Activated CD4-positive, alpha-beta T cell treated with anti-CD3 and anti-CD28 coated beads, Interleukin-2, Interleukin-4, amounts not matched to agents 100 ng/mL and 50 ng/mL, durations not matched to agents 16 hours and 8 hours (primary cell): ENCODE measurements at regions not wholly inside any gene's neighbourhood (a gene's known extent, or its start where the extent isn't known, plus 50 kb on each side); places are given as distances from the start of the nearest gene placed in this dataset.
"Not testable (repeated sequence)": the region's sequence is repeated elsewhere in the genome, so short reads cannot be mapped to it uniquely, and the experiment has no call there.

Source experiments
- DNase-seq: peaks from one replicate; pipeline ENCODE4 v3.0.0-alpha.2; 2020; ENCODE audit warnings: low spot score

- no peak for DNase-seq
Observed at GRCh38 chrX:4675686-4676300, 962.3 kb upstream of the PRKX start.

DNA sequence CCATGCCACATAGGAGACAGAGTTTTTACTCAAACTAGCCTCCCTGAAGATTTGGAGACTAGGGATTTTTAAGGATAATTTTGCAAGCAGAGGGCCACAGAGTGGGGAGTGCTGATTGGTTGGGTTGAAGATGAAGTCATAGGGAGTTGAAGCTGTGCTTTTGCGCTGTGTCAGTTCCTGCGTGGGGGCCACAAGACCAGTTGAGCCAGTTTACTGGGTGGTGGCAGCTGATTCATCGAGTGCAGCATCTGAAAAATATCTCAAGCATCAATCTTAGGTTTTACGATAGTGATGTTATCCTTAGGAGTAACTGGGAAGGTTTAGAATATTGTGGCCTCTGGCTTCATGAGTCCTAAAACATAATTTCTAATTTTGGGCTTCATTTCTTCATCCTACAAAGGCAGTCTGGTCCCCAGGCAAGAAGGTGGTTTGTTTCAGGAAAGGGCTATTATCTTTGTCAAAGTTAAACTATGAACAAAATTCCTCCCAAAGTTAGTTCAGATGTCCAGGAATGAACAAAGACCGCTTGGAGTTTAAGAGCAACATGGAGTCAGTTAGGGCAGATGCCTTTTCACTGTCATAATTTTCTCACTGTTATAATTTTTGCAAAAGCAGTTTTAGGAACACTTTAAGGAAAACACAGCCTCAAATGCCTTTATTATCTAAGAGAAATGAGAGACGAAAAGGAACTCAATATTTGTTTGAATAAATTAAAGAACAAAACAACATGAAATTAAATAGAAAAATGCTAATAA lies 960.8 kb upstream of the PRKX start:
- no peak for DNase-seq

- DNase-seq, result no peak
Observed at GRCh38 chrX:4671344-4671743, 957.9 kb upstream of the PRKX start.

GRCh38 chrX:4670606-4671005 lies 957.2 kb upstream of the PRKX start:
- DNase-seq, result no peak

DNA sequence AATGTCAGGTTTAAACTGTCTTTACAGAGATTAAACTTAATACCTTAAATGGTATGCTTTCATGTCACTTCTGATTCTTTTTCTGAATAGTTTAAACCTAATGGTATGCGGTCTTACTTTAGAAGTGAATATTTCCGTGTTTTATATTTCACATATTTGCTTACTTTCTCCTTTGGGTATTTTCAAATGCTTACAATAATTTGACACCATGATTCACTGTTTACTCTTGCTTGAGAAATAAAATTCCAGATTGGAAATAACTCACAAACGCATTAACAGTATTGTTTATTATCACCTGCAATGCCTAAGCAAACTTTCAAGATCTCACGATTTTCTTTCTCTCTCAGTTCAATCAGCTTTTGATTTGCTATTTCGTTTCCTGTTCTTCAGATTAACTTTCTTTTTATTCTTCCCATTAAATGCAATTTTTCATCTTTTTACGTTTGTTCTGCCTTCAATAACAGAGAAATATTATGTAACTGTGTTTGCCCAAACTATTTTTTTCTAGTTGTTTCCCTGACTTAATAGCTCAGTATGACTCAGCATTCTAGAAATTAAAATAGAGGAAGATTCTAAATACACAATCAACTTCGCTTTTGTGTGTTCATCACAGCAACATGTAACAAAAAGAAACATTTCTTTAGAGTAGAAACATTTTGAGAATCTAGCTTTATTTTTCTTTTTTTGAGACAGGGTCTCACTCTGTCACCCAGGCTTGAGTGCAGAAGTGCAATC lies 955.5 kb upstream of the PRKX start:
- DNase-seq, result no peak

- DNase-seq, result no peak
Observed at GRCh38 chrX:4663085-4663484, 949.6 kb upstream of the PRKX start.

DNA sequence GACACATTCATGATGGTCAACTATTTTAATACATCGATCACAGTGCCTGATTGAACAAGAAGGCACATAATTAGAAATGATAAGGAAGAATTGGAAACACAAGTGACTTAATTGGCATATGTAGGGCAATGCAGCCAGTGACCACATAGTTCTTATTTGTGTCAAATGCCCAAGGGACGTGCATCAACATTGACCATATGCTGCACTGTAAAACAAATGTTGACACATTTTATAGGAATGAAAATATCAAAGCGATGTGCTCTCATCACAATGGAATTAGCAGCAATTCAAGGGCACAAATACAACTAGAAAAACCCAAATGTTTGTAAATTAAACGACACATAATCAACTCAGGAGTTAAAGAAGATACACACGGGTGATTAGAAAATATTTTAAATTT lies 948.3 kb upstream of the PRKX start:
- no peak for DNase-seq

GRCh38 chrX:4656419-4656818 lies 943.0 kb upstream of the PRKX start:
- DNase-seq, result no peak

- no peak for DNase-seq
Observed at GRCh38 chrX:4655743-4656142, 942.3 kb upstream of the PRKX start.

GRCh38 chrX:4642114-4642513 lies 928.7 kb upstream of the PRKX start:
- no peak for DNase-seq

DNA sequence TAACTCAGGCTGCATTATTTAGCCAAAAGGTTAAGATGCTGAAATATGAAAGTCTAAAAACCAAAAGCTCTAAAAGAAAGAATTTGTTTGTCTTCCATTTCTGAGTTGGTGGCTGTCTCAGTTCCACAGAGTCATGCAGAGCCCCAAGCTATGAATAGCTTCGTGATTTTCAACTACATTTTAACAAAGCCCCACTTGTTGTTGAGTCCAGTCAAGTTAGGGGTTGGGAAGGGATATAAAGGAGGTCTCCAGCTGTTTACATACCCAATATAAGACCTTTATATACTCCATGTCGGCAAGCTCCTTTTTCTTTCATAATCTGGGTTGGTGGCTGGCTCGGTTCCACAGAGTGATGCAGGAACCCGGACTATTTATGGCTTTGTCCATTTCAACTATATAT lies 924.6 kb upstream of the PRKX start:
- DNase-seq, result no peak

- DNase-seq, result no peak
Observed at GRCh38 chrX:4627414-4627813, 914.0 kb upstream of the PRKX start.

- no peak for DNase-seq
Observed at GRCh38 chrX:4622486-4623167, 909.2 kb upstream of the PRKX start.

DNA sequence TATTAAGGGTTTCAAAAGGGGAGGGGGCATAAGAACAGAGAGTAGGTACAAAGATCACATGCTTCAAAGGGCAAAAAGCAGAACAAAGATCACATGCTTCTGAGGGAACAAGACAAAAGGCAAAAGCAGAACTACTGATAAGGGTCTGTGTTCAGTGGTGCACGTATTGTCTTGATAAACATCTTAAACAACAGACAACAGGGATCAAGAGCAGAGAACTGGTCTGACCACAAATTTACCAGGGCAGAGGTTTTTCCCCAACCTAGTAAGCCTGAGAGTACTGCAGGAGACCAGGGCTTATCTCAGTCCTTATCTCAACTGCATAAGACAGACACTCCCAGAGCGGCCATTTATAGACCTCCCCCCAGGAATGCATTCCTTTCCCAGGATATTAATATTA lies 900.2 kb upstream of the PRKX start:
- DNase-seq, result not testable (repeated sequence)

DNA sequence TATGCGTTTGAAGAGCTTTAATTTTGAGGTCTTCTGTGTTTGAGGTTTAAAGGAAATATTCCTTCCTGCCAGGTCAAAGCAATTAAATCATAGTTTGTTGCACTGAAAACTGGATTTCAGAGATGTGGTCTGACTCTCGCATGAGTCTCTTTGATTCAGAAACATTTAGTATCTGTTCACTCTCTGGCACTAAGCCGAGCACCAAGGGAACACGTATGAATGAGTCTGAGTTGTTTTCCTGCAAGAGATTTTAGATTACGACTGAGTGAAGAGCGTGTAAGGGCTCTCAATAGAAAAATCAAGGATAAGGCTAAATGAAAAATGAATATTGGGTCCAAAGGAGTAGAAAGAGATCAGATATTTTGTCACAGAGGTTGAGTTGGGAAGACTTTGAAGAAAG lies 875.4 kb upstream of the PRKX start:
- no peak for DNase-seq

DNA sequence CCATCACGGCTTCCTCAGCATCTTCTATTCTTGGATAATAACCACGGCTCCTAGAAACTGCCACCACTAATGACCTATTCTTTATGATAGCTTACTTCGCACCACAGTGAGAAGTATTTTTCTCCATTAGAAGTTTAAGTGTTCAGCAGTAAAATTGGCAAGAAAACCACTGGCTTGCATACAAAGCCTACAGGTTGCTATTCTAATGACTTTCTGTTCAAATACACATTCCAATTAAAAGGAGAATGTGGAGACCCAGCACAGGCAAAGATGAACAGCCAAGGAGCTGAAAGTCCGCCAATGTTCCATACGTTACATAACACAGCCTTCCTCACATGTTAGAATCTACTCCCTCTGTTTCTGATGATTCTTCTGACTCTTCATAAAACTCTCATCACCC lies 875.0 kb upstream of the PRKX start:
- DNase-seq, result no peak

DNA sequence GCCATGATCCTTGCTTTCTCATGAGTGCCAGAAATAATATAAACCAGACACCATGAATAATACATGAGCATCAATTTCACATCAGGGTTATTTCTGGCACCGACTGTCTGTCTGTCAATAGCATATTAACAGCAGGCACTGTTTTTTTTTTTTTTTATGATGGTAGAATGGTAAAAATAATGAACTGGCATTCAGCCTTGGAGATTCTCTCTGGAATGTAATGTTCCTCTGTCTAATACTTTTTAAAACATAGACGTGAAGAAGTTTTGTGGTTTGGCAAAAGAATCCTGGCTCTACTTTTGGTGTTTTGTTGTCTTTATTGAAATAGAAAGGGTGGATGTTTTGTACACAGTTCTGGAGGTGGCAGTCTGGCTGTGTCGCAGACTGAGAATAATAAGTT lies 874.6 kb upstream of the PRKX start:
- DNase-seq, result no peak

DNA sequence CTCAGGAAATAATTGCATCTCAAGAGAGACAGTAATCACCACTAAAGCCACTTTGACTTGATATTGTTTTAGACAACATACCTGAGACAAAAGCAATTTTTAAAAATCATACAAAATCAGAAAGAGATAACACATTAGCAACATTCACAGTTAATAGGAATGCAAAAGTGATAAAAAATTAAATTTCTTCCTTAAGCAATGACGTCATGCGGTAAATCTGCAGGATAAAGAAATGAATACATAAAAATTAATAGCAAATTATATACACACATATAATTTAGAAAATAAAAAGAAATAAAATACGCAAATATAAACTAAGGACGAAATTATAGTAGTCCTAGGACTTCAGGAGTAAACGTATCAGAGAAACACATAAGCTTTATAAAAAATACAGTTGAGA lies 866.5 kb upstream of the PRKX start:
- DNase-seq, result no peak

DNA sequence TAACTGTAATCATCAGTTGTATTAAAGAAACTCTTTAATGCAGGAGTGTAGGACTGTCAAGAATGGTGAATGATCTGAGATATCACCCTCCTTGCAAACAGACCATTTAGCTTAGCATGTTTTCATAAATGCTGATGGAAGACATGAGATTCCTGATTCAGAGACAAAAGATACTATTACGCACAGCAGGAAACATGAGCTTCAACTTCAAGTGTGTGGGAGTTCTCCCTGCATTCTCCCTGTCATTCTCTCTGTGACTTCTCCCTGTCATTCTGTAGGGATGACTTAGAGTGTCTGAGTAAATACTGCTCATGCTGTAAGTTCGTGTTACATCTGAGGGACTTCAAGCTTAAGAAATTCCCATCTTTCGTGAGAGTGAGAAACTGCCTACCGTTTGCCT lies 866.0 kb upstream of the PRKX start:
- no peak for DNase-seq

DNA sequence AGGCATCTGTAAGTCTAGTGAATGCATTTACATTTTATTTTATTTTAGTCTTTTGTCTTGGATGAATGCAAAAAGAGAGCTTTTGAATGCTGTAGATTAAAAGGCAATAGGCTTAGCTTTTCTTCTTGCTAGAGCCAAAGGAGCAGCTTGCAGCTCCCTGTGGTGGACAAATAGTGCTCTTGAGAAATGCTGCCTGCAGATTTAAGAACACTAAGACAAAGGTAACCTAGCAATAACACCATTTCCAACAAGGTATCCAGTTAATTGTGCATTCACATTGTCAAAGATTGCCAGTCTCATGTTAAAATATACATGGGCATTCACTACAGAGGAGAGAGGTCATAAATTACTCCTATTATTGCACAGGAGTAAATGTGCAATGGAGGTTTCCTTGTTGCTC lies 859.2 kb upstream of the PRKX start:
- no peak for DNase-seq

GRCh38 chrX:4570151-4570550 lies 856.7 kb upstream of the PRKX start:
- DNase-seq, result no peak

- DNase-seq, result no peak
Observed at GRCh38 chrX:4560192-4560591, 846.7 kb upstream of the PRKX start.

- no peak for DNase-seq
Observed at GRCh38 chrX:4550018-4550417, 836.6 kb upstream of the PRKX start.
